ENCODE measurements at regions not wholly inside any gene's neighbourhood (a gene's known extent, or its start where the extent isn't known, plus 50 kb on each side); places are given as distances from the start of the nearest gene placed in this dataset.

DNA sequence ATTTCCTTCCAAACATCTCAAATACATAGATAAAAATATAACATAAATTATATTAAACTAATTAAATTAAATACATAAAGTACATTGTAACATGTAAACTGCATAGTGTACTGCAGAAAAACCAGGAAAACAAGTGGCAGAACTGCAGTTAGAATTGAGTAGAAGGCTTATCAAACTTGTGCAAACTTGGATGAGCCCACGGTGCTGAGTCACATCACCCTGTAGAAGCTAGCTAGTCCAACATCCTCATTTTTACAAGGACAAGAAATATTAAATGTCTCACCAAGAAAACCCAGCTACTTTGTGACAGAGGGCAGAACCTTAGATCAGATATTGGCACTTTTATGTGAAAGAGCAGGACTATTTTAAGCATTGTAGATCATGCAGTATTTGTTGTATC is 807.9 kb upstream of the NUDT12 start:
- TF ChIP-seq, protein P1, sequence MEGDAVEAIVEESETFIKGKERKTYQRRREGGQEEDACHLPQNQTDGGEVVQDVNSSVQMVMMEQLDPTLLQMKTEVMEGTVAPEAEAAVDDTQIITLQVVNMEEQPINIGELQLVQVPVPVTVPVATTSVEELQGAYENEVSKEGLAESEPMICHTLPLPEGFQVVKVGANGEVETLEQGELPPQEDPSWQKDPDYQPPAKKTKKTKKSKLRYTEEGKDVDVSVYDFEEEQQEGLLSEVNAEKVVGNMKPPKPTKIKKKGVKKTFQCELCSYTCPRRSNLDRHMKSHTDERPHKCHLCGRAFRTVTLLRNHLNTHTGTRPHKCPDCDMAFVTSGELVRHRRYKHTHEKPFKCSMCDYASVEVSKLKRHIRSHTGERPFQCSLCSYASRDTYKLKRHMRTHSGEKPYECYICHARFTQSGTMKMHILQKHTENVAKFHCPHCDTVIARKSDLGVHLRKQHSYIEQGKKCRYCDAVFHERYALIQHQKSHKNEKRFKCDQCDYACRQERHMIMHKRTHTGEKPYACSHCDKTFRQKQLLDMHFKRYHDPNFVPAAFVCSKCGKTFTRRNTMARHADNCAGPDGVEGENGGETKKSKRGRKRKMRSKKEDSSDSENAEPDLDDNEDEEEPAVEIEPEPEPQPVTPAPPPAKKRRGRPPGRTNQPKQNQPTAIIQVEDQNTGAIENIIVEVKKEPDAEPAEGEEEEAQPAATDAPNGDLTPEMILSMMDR (IDR thresholded peaks at IDR 0.05), result no peak
- no peak for TF ChIP-seq POLR2AphosphoS5 (IDR thresholded peaks at IDR 0.05)

Data from stomach (tissue), 4 donors.